Superior temporal gyrus (tissue), 1 donor: ENCODE measurements at regions not wholly inside any gene's neighbourhood (a gene's known extent, or its start where the extent isn't known, plus 50 kb on each side); places are given as distances from the start of the nearest gene placed in this dataset.

Source experiments
- DNase-seq: peaks from one replicate; pipeline ENCODE4 v3.0.0-alpha.2; 2016; ENCODE audit errors: extremely low spot score

GRCh38 chr14:38336298-38336697 is 80.4 kb upstream of the CLEC14A start:
- no peak for DNase-seq

GRCh38 chr14:38330275-38330674 is 74.4 kb upstream of the CLEC14A start:
- DNase-seq, result no peak

- no peak for DNase-seq
Observed at GRCh38 chr14:38329246-38329645, 73.4 kb upstream of the CLEC14A start.

- DNase-seq, result no peak
Observed at GRCh38 chr14:38316922-38317321, 61.0 kb upstream of the CLEC14A start.

GRCh38 chr14:38311655-38312054 is 55.8 kb upstream of the CLEC14A start:
- DNase-seq, result no peak

GRCh38 chr14:38310420-38310995 is 54.6 kb upstream of the CLEC14A start:
- no peak for DNase-seq

GRCh38 chr14:38309522-38310277 is 53.8 kb upstream of the CLEC14A start:
- DNase-seq, result no peak
